ENCODE measurements at regions not wholly inside any gene's neighbourhood (a gene's known extent, or its start where the extent isn't known, plus 50 kb on each side); places are given as distances from the start of the nearest gene placed in this dataset.

- Histone ChIP-seq H3K36me3 (no peaks in the 10 kb centered on the region), H3K9me3 (no peaks in the 10 kb centered on the region), H3K4me1 (no peaks in the 10 kb centered on the region), H3K4me3 (no peak overlapping the region), H3K27ac (no peak overlapping the region), H3K27me3 (no peaks in the 10 kb centered on the region)
- peak; percentile 63 for ATAC-seq
- WGBS, 2 donors (ENCODE audit: low coverage in 1 of 2): 78 to 97% methylated on average over 5 to 6 of the region's 6 CpGs
- TF ChIP-seq POLR2A (IDR thresholded peaks at IDR 0.05): no peak
- no peak for TF ChIP-seq EP300 (IDR thresholded peaks at IDR 0.05)
- no peak for TF ChIP-seq CTCF (IDR thresholded peaks at IDR 0.05)
- no peak for TF ChIP-seq POLR2AphosphoS5 (IDR thresholded peaks at IDR 0.05)
Observed at GRCh38 chr2:44075541-44075940, 79.8 kb upstream of the LRPPRC start.

GRCh38 chr2:44077942-44078511 lies 82.2 kb upstream of the LRPPRC start:
- WGBS, 2 donors (ENCODE audit: low coverage in 1 of 2): 78 to 88% methylated on average over 4 of the region's 4 CpGs
- TF ChIP-seq EP300 (IDR thresholded peaks at IDR 0.05): no peak
- TF ChIP-seq CTCF (IDR thresholded peaks at IDR 0.05): no peak
- TF ChIP-seq POLR2A (IDR thresholded peaks at IDR 0.05): no peak
- TF ChIP-seq POLR2AphosphoS5 (IDR thresholded peaks at IDR 0.05): no peak
- no peak overlapping the region for H3K4me3 ChIP-seq
- H3K36me3 ChIP-seq: no peaks in the 10 kb centered on the region
- H3K9me3 ChIP-seq: no peaks in the 10 kb centered on the region
- H3K4me1 ChIP-seq: no peaks in the 10 kb centered on the region
- no peak for ATAC-seq
- no peaks in the 10 kb centered on the region for H3K27me3 ChIP-seq
- no peak overlapping the region for H3K27ac ChIP-seq

- H3K4me3 ChIP-seq: no peak overlapping the region
- H3K36me3 ChIP-seq: no peaks in the 10 kb centered on the region
- TF ChIP-seq CTCF (IDR thresholded peaks at IDR 0.05) (no peak), POLR2AphosphoS5 (IDR thresholded peaks at IDR 0.05) (no peak), POLR2A (IDR thresholded peaks at IDR 0.05) (no peak), EP300 (IDR thresholded peaks at IDR 0.05) (no peak)
- H3K9me3 ChIP-seq: no peaks in the 10 kb centered on the region
- H3K4me1 ChIP-seq: no peaks in the 10 kb centered on the region
- ATAC-seq: no peak
- 66% methylated on average over 3 of the region's 3 CpGs; no CpG with 5 or more reads in 1 of the 2 donors for WGBS, 2 donors (ENCODE audit: low coverage in 1 of 2)
- no peaks in the 10 kb centered on the region for H3K27me3 ChIP-seq
- H3K27ac ChIP-seq: no peak overlapping the region
Observed at GRCh38 chr2:44079686-44080085, 83.9 kb upstream of the LRPPRC start.

DNA sequence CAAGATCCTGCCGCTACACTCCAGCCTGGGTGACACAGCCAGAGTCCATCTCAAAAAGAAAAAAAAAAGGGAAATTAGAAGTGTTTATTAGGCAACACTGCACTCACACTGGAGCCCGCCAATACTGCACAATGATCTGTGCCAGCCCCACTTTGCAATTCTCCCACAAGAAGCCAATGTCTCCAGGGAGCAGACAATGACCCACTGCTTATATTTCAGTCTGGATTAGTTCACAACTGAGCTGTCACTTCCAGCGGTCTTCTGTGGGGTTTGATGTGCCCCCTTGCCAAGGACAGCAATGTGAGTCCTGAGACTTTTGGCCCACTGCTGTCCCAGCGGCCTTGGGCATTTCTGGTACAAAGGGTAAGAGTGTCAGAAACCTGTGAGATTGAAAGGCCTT lies 85.6 kb upstream of the PPM1B start:
- no peak for ATAC-seq
- WGBS, 2 donors (ENCODE audit: low coverage in 1 of 2): 68 to 82% methylated on average over 3 to 4 of the region's 4 CpGs

More for the DNA sequence above, 85.6 kb upstream of the PPM1B start:
- no peaks in the 10 kb centered on the region for H3K9me3 ChIP-seq
- no peaks in the 10 kb centered on the region for H3K27me3 ChIP-seq
- H3K4me1 ChIP-seq: peaks cover 0 to 19% (median 4%) of the 10 kb centered on the region in 3 donors
- TF ChIP-seq POLR2AphosphoS5 (IDR thresholded peaks at IDR 0.05) (no peak), CTCF (IDR thresholded peaks at IDR 0.05) (no peak), POLR2A (IDR thresholded peaks at IDR 0.05) (no peak), EP300 (IDR thresholded peaks at IDR 0.05) (no peak)
- no peaks in the 10 kb centered on the region for H3K36me3 ChIP-seq
- H3K4me3 ChIP-seq: no peak overlapping the region
- no peak overlapping the region for H3K27ac ChIP-seq
